ENCODE measurements at regions not wholly inside any gene's neighbourhood (a gene's known extent, or its start where the extent isn't known, plus 50 kb on each side); places are given as distances from the start of the nearest gene placed in this dataset.

DNA sequence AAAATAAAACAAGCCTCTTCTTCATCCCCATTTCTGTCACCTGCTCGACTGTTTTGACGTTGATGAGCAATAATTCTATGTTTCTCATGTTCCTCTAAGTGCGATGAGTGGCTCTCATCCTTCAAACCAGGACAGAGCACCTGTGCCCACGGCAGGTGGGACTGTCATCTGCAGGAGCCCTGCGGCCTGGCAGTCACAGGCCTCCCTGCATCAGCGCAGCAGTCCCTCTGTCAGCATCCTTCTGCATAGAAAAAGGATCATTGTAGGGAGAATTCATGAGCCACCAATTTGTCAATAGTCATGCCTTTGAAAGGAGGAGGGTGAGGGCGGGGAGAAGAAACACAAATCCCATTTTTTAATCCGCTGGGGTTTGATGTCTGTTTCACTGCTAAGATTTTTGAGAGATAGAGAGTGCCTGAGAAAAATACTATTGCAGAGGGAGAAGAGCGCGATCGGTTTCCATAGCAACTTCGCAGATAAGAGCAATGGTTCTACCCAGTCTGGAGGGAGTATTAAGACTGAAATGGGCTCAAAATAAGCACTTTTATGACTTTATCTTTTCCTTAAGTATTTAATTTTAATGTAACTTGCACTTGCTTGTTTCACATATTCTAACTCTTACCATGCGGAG lies 234.3 kb upstream of the NCKAP5 start:
- no peak for DNase-seq (ENCODE audit: low read depth)
- TF ChIP-seq POLR2A (IDR thresholded peaks at IDR 0.05; ENCODE audit: extremely low read depth, insufficient read length) (no peak), MYC (IDR thresholded peaks at IDR 0.05; ENCODE audit: low read depth, low read length) (no peak)
- H3K4me3 ChIP-seq (ENCODE audit: low read depth, low read length) = no peak overlapping the region

DNA sequence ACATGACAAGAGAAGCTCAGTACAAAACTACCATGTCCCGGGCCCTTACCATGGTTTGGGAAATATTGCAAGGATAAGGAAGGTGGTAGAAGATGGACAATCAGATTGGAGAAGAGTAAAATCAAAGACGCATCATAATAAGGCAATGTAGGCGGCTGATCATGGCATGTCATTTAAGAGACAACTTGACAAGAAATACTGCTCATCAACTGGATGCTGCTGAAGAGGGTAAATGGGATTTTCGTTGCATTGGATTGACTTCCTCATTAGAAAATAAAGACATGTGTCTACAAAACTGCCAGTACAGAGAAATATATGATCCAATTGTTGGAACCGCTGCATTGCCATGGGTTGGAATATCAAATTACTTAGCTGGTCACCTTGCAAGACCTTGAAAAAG lies 238.3 kb upstream of the NCKAP5 start:
- TF ChIP-seq MYC (IDR thresholded peaks at IDR 0.05; ENCODE audit: low read depth, low read length) (no peak), POLR2A (IDR thresholded peaks at IDR 0.05; ENCODE audit: extremely low read depth, insufficient read length) (no peak)
- TF ChIP-seq, protein P1, sequence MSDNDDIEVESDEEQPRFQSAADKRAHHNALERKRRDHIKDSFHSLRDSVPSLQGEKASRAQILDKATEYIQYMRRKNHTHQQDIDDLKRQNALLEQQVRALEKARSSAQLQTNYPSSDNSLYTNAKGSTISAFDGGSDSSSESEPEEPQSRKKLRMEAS (IDR thresholded peaks at IDR 0.05; ENCODE audit: low read depth, low read length) = no peak
- TF ChIP-seq, protein P2, sequence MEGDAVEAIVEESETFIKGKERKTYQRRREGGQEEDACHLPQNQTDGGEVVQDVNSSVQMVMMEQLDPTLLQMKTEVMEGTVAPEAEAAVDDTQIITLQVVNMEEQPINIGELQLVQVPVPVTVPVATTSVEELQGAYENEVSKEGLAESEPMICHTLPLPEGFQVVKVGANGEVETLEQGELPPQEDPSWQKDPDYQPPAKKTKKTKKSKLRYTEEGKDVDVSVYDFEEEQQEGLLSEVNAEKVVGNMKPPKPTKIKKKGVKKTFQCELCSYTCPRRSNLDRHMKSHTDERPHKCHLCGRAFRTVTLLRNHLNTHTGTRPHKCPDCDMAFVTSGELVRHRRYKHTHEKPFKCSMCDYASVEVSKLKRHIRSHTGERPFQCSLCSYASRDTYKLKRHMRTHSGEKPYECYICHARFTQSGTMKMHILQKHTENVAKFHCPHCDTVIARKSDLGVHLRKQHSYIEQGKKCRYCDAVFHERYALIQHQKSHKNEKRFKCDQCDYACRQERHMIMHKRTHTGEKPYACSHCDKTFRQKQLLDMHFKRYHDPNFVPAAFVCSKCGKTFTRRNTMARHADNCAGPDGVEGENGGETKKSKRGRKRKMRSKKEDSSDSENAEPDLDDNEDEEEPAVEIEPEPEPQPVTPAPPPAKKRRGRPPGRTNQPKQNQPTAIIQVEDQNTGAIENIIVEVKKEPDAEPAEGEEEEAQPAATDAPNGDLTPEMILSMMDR (IDR thresholded peaks at IDR 0.05; ENCODE audit: low read depth, low read length) = no peak
- DNase-seq (ENCODE audit: low read depth) = no peak
- H3K4me3 ChIP-seq (ENCODE audit: low read depth, low read length) = no peak overlapping the region

DNA sequence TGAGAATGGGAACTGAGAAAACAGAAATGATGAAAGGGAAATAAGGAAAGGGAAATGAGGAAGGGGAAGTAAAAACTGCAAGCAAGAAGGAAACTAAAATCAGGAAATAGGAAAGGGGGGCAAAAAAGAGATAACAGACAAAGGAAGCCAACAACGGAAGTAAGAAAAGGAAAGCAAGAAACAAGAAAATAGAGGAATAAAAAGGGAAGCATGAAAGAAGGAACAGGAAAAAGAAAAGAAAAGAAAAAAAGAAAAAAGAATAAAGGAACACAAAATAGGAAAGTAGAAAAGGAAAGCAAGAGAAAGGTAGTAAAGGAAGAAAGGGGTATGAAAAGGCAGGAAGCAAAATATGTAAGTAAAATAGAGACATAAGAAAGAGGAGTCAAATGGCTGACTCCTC lies 241.2 kb upstream of the NCKAP5 start:
- TF ChIP-seq POLR2A (IDR thresholded peaks at IDR 0.05; ENCODE audit: extremely low read depth, insufficient read length) = no peak
- TF ChIP-seq, protein P2 (IDR thresholded peaks at IDR 0.05; ENCODE audit: low read depth, low read length) = no peak
- TF ChIP-seq, protein P1 (IDR thresholded peaks at IDR 0.05; ENCODE audit: low read depth, low read length) = no peak
- TF ChIP-seq MYC (IDR thresholded peaks at IDR 0.05; ENCODE audit: low read depth, low read length) = no peak
- no peak for DNase-seq (ENCODE audit: low read depth)
- no peak overlapping the region for H3K4me3 ChIP-seq (ENCODE audit: low read depth, low read length)

DNA sequence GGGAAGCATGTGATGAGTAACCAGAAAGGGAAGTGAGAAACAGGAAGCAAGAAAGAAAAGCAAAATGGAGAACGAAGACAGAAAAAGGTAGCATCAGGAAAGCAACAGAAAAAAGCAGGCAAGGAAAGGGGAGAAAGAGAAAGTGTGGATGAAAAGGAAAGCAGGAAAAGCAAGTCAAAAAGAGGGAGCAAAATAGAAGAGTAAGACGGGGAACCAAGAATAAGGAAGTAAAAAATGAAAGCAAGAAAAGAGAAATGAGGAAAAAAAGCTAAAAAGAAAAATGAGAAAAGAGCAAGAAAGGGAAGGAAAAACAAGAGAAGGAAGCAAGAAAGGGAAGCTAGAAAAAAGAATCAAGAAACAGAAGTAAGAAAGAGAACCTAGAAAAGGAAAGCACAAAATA lies 242.3 kb upstream of the NCKAP5 start:
- TF ChIP-seq MYC (IDR thresholded peaks at IDR 0.05; ENCODE audit: low read depth, low read length) = no peak
- TF ChIP-seq, protein P1 (IDR thresholded peaks at IDR 0.05; ENCODE audit: low read depth, low read length) = no peak
- TF ChIP-seq POLR2A (IDR thresholded peaks at IDR 0.05; ENCODE audit: extremely low read depth, insufficient read length) = no peak
- TF ChIP-seq, protein P2 (IDR thresholded peaks at IDR 0.05; ENCODE audit: low read depth, low read length) = no peak
- H3K4me3 ChIP-seq (ENCODE audit: low read depth, low read length) = no peak overlapping the region
- no peak for DNase-seq (ENCODE audit: low read depth)

DNA sequence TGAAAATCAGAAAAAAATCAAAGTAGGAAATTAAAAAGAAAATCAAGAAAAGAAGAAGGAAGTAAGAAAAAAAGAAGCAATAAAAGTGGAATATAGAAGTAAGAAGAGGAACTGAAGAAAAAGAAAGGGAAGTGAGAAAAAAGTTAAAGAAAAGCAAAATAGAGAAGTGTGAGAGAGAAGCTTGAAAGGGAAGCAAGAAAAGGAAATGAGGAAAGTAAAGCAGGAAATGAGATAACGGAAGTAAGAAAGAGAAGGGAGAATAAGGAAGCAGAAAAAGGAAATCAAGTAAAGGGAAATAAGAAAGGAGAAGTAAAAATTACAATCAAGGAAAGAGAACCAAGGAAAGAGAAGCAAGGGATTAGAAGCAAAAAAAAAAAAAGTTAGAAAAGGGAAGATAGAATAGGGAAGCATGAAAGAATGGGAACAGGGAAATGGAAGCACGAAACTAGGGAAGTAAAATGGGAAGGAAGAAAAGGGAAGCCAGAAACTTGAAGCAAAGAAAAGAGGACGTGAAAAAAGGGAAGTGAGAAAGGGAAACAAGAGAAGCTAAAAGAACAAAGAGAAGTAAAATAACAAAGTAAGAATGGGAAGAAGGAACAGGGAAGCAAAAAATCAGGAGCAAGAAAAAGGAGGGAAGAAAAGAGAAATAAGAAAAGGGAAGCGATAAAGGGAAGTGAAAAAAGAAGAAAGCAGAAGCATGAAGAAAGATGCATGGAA lies 243.3 kb upstream of the NCKAP5 start:
- TF ChIP-seq, protein P2 (IDR thresholded peaks at IDR 0.05; ENCODE audit: low read depth, low read length) = no peak
- TF ChIP-seq POLR2A (IDR thresholded peaks at IDR 0.05; ENCODE audit: extremely low read depth, insufficient read length) (no peak), MYC (IDR thresholded peaks at IDR 0.05; ENCODE audit: low read depth, low read length) (no peak)
- TF ChIP-seq, protein P1 (IDR thresholded peaks at IDR 0.05; ENCODE audit: low read depth, low read length) = no peak
- DNase-seq (ENCODE audit: low read depth) = peak; percentile 4
- no peak overlapping the region for H3K4me3 ChIP-seq (ENCODE audit: low read depth, low read length)

DNA sequence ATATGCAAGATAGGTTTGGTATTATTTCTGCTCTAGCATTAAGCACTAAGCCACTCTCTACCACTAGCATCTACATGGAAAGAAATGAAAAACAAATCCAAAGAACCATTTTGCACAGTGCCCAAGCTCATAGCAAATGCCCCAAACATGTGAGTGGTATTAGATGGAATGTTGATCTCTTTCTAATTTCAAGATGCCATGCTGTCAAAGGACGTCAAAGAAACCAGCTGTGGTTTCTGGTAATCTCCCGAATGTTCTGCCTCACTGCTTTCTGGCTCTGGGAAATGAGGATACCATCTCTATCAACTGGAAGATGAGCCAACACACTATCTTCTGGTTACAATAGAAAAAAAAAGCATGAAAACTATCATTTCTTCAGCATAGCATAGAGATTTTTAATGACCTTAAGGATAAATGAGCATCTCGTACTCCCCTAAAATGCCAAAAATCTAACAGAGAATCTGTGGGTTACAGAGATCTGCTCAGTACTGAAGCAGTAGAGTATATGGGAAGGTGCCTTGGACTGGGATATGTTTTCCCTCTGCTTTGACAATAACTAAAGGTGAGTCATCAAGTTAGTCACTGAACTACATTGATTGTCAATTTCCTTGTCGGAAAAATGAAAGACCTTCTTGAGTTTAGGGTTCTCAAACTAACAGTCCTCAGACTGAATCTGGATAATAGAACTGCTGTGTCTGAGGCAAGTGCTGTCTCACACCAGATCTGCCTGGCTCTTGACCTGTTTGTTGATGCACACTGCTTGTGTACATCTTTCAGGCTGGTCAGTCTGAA lies 244.8 kb upstream of the NCKAP5 start:
- TF ChIP-seq, protein P2 (IDR thresholded peaks at IDR 0.05; ENCODE audit: low read depth, low read length) = no peak
- no peak for TF ChIP-seq MYC (IDR thresholded peaks at IDR 0.05; ENCODE audit: low read depth, low read length)
- no peak overlapping the region for H3K4me3 ChIP-seq (ENCODE audit: low read depth, low read length)
- DNase-seq (ENCODE audit: low read depth) = no peak

All from NB4 (cell line).